Frontal cortex (tissue), 3 donors: ENCODE measurements at regions not wholly inside any gene's neighbourhood (a gene's known extent, or its start where the extent isn't known, plus 50 kb on each side); places are given as distances from the start of the nearest gene placed in this dataset.
A peak's percentile ranks its signal among the peaks of the same experiment; 100 is the strongest.

Experiments used
- DNase-seq, 2 donors: peaks; one replicate each; pipeline ENCODE4 v3.0.0; 2012; ENCODE audit warnings: low spot score in 2 of 2
- FAIRE-seq: peaks from 2 replicates; lab custom pipeline; 2012; peaks lifted over from hg19 to GRCh38; lab: Jason Lieb, UNC
- donor health status: control.
- donor health status: control.
- donor health status: control.

- FAIRE-seq (no peak), DNase-seq (no peak)
Observed at GRCh38 chr3:141669434-141669833, 68.7 kb upstream of the RNF7 start.

GRCh38 chr3:141677701-141678100 lies 60.4 kb upstream of the RNF7 start:
- DNase-seq = no peak
- no peak for FAIRE-seq

GRCh38 chr3:141680620-141681389 lies 57.3 kb upstream of the RNF7 start:
- no peak for FAIRE-seq
- DNase-seq = no peak

GRCh38 chr3:141681390-141681780 lies 56.7 kb upstream of the RNF7 start:
- FAIRE-seq (no peak), DNase-seq (no peak)

GRCh38 chr3:141682007-141682406 lies 56.1 kb upstream of the RNF7 start:
- FAIRE-seq = no peak
- DNase-seq = no peak

GRCh38 chr3:141682921-141683320 lies 55.2 kb upstream of the RNF7 start:
- no peak for DNase-seq
- no peak for FAIRE-seq

GRCh38 chr3:141684758-141685157 lies 53.3 kb upstream of the RNF7 start:
- FAIRE-seq (no peak), DNase-seq (no peak)

- DNase-seq (peak; percentile 31 to 46), FAIRE-seq (no peak)
Observed at GRCh38 chr3:141686466-141687291, 51.4 kb upstream of the RNF7 start.
